CD4-positive, alpha-beta memory T cell (primary cell): ENCODE measurements at regions not wholly inside any gene's neighbourhood (a gene's known extent, or its start where the extent isn't known, plus 50 kb on each side); places are given as distances from the start of the nearest gene placed in this dataset.
A peak's percentile ranks its signal among the peaks of the same experiment; 100 is the strongest.

ENCODE experiments used
- CTCF ChIA-PET: fragments of 350-600 bp; sonication (Branson Sonifier 250); formaldehyde crosslinking; loops from one replicate; lab custom pipeline; 2021; ENCODE audit warnings: inconsistent platforms; ENCODE audit not compliant: partially characterized antibody; lab: Charles Lee
- POLR2A ChIA-PET: fragments of 350-600 bp; sonication (Branson Sonifier 250); formaldehyde crosslinking; loops from one replicate; lab custom pipeline; 2021; ENCODE audit not compliant: partially characterized antibody; lab: Charles Lee
- DNase-seq, 5 donors: peaks; one replicate each; pipeline versions ENCODE4 v3.0.0 to v3.0.0-alpha.2; 2020 to 2022; ENCODE audit warnings: mixed read lengths in 1 of 5
- H3K27ac ChIP-seq: one replicate; pipeline ENCODE4 v1.7.0; 2013; ENCODE audit warnings: low read depth, low read length
- H3K27me3 ChIP-seq: 2 replicates; pipeline ENCODE4 v1.7.0; 2013; ENCODE audit warnings: mild to moderate bottlenecking, low read length, moderate library complexity; ENCODE audit not compliant: insufficient read depth
- H3K36me3 ChIP-seq: 2 replicates; pipeline ENCODE4 v1.7.0; 2013; ENCODE audit warnings: mild to moderate bottlenecking, low read length, moderate library complexity; ENCODE audit not compliant: insufficient read depth
- H3K4me1 ChIP-seq: 2 replicates; pipeline ENCODE4 v1.7.0; 2013; ENCODE audit warnings: mild to moderate bottlenecking, low read length, moderate library complexity; ENCODE audit not compliant: insufficient read depth
- H3K4me3 ChIP-seq, 2 donors: one replicate each; pipeline ENCODE4 v1.7.0; 2013; ENCODE audit warnings: low read length in 2 of 2, mild to moderate bottlenecking in 1 of 2
- H3K9me3 ChIP-seq, 2 donors: one replicate each; pipeline ENCODE4 v1.7.0; 2013; ENCODE audit warnings: low read length in 2 of 2, control low read depth in 1 of 2; ENCODE audit not compliant: control insufficient read depth in 1 of 2
- H3K27ac Mint-ChIP-seq, 7 donors: one replicate each; pipeline ENCODE4 v1.8.0; 2020 to 2021; ENCODE audit warnings: mixed read lengths in 7 of 7, mild to moderate bottlenecking in 6 of 7, inconsistent platforms in 3 of 7, moderate library complexity in 3 of 7
- H3K27me3 Mint-ChIP-seq, 2 donors: one replicate each; pipeline ENCODE4 v1.8.0; 2020 to 2021; ENCODE audit warnings: mixed read lengths in 2 of 2
- H3K36me3 Mint-ChIP-seq, 2 donors: one replicate each; pipeline ENCODE4 v1.8.0; 2020 to 2021; ENCODE audit warnings: mixed read lengths in 2 of 2, inconsistent platforms in 1 of 2, mild to moderate bottlenecking in 1 of 2
- H3K4me1 Mint-ChIP-seq, 4 donors: one replicate each; pipeline ENCODE4 v1.8.0; 2020 to 2021; ENCODE audit warnings: mixed read lengths in 4 of 4, mild to moderate bottlenecking in 1 of 4
- H3K4me3 Mint-ChIP-seq, 8 donors: one replicate each; pipeline ENCODE4 v1.8.0; 2020 to 2021; ENCODE audit warnings: mixed read lengths in 8 of 8, mild to moderate bottlenecking in 7 of 8, moderate library complexity in 6 of 8, inconsistent platforms in 3 of 8
- H3K9me3 Mint-ChIP-seq, 8 donors: one replicate each; pipeline ENCODE4 v1.8.0; 2020 to 2021; ENCODE audit warnings: mixed read lengths in 8 of 8, mild to moderate bottlenecking in 5 of 8, inconsistent platforms in 3 of 8, moderate library complexity in 1 of 8
- intact Hi-C: fragments of 100-400 bp; cut with micrococcal nuclease; formaldehyde crosslinking; loops from one replicate; pipeline ENCODE4 v1.15.1; 2023

DNA sequence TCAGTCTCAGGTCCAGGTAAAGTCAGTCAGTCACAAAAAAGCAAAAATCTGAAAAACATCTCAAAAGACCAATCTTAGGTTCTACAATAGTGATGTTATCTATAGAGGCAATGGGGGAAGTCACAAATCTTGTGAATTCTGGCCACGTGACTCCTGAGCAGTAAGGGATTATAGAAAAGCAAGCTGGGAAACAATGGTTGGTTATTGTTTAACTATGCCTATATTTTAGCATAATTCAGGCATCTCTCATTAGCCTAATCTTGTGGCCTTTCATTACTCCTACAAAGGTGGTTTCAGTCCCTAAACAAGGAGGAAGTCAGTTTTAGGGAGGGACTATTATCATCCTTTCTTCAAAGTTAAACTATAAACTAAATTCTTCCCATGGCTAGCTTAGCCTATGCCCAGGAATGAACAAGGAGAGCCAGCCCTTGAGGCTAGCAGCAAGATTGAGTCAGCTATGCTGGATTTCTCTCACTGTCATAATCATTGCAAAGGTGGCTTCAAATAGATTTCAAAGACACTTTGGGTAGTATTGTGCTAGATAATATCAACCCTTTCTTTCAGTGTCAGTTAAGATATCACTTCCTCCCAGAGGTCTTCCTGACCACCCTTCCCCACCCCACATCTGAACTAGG is 56.4 kb upstream of the ITGA6 start:
- Histone ChIP-seq H3K27me3 (no peaks in the 10 kb centered on the region), H3K27ac (no peak overlapping the region), H3K4me3 (no peak overlapping the region), H3K36me3 (no peaks in the 10 kb centered on the region), H3K4me1 (no peaks in the 10 kb centered on the region), H3K9me3 (no peaks in the 10 kb centered on the region)
- no peak overlapping the region for H3K4me3 Mint-ChIP-seq
- H3K27me3 Mint-ChIP-seq = peaks cover 2 to 8% of the 10 kb centered on the region in 2 donors
- DNase-seq = no peak
- POLR2A ChIA-PET = no interaction called here
- intact Hi-C loops = no loop called here
- CTCF ChIA-PET = no interaction called here
- H3K9me3 Mint-ChIP-seq = peaks cover 3 to 17% (median 11%) of the 10 kb centered on the region in 8 donors
- H3K4me1 Mint-ChIP-seq = no peaks in the 10 kb centered on the region
- no peak overlapping the region for H3K27ac Mint-ChIP-seq
- peaks cover 0 to 5% of the 10 kb centered on the region in 2 donors for H3K36me3 Mint-ChIP-seq

- H3K4me3 ChIP-seq = no peak overlapping the region
- H3K4me1 ChIP-seq = no peaks in the 10 kb centered on the region
- H3K27me3 ChIP-seq = no peaks in the 10 kb centered on the region
- H3K27ac ChIP-seq = no peak overlapping the region
- ChIA-PET CTCF (no interaction called here), POLR2A (no interaction called here)
- H3K9me3 Mint-ChIP-seq = peaks cover 3 to 17% (median 11%) of the 10 kb centered on the region in 8 donors
- H3K27ac Mint-ChIP-seq = no peak overlapping the region
- H3K4me3 Mint-ChIP-seq = no peak overlapping the region
- H3K27me3 Mint-ChIP-seq = peaks cover 2 to 10% of the 10 kb centered on the region in 2 donors
- DNase-seq = no peak
- intact Hi-C loops = no loop called here
- no peaks in the 10 kb centered on the region for H3K4me1 Mint-ChIP-seq
- H3K36me3 Mint-ChIP-seq = peaks cover 0 to 5% of the 10 kb centered on the region in 2 donors
- H3K36me3 ChIP-seq = no peaks in the 10 kb centered on the region
- H3K9me3 ChIP-seq = no peaks in the 10 kb centered on the region
Measured at GRCh38 chr2:172372436-172372835, 55.0 kb upstream of the ITGA6 start.

DNA sequence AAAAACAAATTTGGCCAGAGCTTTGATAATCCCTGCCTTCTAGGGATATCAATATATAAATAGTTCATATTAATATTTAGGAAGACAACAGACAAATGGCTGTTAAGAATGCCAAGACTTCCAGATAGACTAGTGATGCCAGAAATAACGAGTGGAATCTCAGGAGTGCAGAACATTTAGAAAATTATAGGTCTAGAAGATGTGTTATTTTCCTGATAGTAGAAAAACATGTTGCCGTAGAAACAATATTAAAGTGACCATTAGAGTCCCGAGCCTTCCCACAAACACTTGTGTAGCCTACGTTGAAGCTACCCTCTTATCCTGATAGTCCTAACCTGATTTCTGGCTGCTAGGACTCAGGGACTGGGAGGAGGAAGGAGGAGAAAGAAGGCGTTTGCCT is 54.3 kb upstream of the ITGA6 start:
- CTCF ChIA-PET = no interaction called here

DNA sequence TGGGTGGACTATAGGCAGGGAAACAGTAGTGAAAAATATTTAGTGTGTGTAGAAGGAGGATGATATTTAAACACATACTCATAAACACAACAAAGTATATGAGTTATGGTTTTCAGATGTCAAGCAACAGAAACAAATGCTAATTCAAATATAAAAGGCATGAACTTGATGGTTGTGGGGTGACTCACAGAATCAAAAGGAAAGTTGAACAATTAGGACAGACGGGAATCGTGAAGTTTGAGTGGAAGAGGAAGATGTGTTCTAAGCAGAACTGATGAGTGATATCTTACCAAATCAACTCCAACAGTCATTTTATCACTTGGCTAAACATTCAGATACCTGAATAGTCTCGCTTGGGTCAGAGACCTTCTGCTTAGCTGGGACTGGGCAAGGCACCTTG is 53.6 kb upstream of the ITGA6 start:
- no peak overlapping the region for H3K4me3 ChIP-seq
- ChIA-PET CTCF (no interaction called here), POLR2A (no interaction called here)
- intact Hi-C loops = no loop called here
- no peaks in the 10 kb centered on the region for H3K36me3 Mint-ChIP-seq
- no peaks in the 10 kb centered on the region for H3K4me1 ChIP-seq
- no peaks in the 10 kb centered on the region for H3K27me3 ChIP-seq
- H3K9me3 Mint-ChIP-seq = peaks cover 3 to 12% (median 7%) of the 10 kb centered on the region in 8 donors
- H3K9me3 ChIP-seq = no peaks in the 10 kb centered on the region
- DNase-seq = no peak
- peaks cover 2 to 10% of the 10 kb centered on the region in 2 donors for H3K27me3 Mint-ChIP-seq
- H3K36me3 ChIP-seq = no peaks in the 10 kb centered on the region
- H3K4me3 Mint-ChIP-seq = no peak overlapping the region
- no peak overlapping the region for H3K27ac ChIP-seq
- no peaks in the 10 kb centered on the region for H3K4me1 Mint-ChIP-seq
- H3K27ac Mint-ChIP-seq = peak overlapping the region in 1 of 7 donors; percentile 2

More for the DNA sequence above, 54.3 kb upstream of the ITGA6 start:
- Histone ChIP-seq H3K9me3 (no peaks in the 10 kb centered on the region), H3K27me3 (no peaks in the 10 kb centered on the region), H3K4me1 (no peaks in the 10 kb centered on the region), H3K4me3 (no peak overlapping the region), H3K27ac (no peak overlapping the region), H3K36me3 (no peaks in the 10 kb centered on the region)
- peaks cover 3 to 15% (median 11%) of the 10 kb centered on the region in 8 donors for H3K9me3 Mint-ChIP-seq
- intact Hi-C loops = no loop called here
- H3K36me3 Mint-ChIP-seq = peaks cover 0 to 4% of the 10 kb centered on the region in 2 donors
- POLR2A ChIA-PET = no interaction called here
- H3K4me1 Mint-ChIP-seq = no peaks in the 10 kb centered on the region
- peaks cover 2 to 10% of the 10 kb centered on the region in 2 donors for H3K27me3 Mint-ChIP-seq
- no peak for DNase-seq
- H3K27ac Mint-ChIP-seq = no peak overlapping the region
- H3K4me3 Mint-ChIP-seq = no peak overlapping the region

DNA sequence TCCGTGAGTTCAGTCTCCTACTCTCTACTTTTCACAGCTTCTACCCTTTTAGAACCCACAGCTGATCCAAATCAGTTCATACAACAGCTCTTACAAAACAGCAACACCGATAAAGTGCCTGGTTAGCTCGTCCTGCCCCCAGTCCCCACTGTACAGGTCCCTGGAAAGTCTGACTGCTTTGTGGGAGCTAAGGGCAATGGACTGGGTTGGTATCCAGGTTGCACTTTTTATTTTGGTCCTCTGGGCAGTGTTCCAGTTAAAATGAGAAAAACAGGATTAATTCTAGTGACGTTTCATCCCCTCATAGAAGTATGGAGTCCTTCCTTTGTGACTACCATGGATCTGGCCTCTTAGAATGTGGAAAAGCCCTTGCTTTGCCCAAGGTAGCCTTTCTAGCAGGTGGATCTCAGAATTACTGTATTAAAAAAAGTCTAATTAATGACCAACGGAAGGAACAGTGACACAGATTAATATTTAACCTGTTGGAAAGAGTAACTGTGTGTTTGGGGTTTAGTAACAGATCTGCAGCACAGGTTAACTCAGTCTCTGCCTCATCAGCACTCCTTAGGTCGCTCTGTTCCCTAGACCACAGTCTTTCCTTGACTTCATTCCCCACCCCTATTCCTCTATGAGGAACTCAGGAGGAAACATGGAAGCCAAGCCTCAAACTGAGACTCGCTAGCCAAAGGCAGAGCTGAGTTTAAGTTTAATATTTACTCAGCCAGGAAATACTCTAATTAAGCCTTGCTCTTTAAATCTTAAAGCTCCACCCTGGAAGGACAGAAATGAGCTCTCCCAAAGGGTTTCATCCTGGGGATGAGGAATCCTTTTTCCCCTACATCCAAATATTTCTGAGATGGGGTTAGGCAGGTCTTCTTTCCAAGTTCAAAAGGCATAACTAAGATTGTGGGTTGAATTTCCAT is 52.8 kb upstream of the ITGA6 start:
- H3K27ac Mint-ChIP-seq = no peak overlapping the region
- H3K36me3 ChIP-seq = no peaks in the 10 kb centered on the region
- no peak for DNase-seq
- intact Hi-C loops = no loop called here
- H3K4me3 Mint-ChIP-seq = no peak overlapping the region
- H3K27me3 ChIP-seq = no peaks in the 10 kb centered on the region
- H3K27me3 Mint-ChIP-seq = peaks cover 3 to 8% of the 10 kb centered on the region in 2 donors
- no peaks in the 10 kb centered on the region for H3K4me1 ChIP-seq
- peaks cover 0 to 8% (median 5%) of the 10 kb centered on the region in 8 donors for H3K9me3 Mint-ChIP-seq
- peaks cover 0 to 3% of the 10 kb centered on the region in 2 donors for H3K36me3 Mint-ChIP-seq
- H3K4me1 Mint-ChIP-seq = no peaks in the 10 kb centered on the region
- H3K27ac ChIP-seq = no peak overlapping the region
- no peaks in the 10 kb centered on the region for H3K9me3 ChIP-seq
- CTCF ChIA-PET = interaction anchor here (1.2 kb wide), 1 partner anchor 10 kb away, joined by 3 read pairs; no protein-coding TSS in a partner anchor
- no peak overlapping the region for H3K4me3 ChIP-seq
- POLR2A ChIA-PET = no interaction called here

GRCh38 chr2:172375251-172375650 is 52.1 kb upstream of the ITGA6 start:
- intact Hi-C loops = no loop called here
- Mint-ChIP-seq H3K4me1 (no peaks in the 10 kb centered on the region), H3K27me3 (peaks cover 3 to 8% of the 10 kb centered on the region in 2 donors), H3K9me3 (peaks cover 0 to 7% (median 5%) of the 10 kb centered on the region in 8 donors), H3K36me3 (peaks cover 0 to 3% of the 10 kb centered on the region in 2 donors), H3K4me3 (no peak overlapping the region), H3K27ac (no peak overlapping the region)
- POLR2A ChIA-PET = no interaction called here
- Histone ChIP-seq H3K27me3 (no peaks in the 10 kb centered on the region), H3K27ac (no peak overlapping the region), H3K4me1 (no peaks in the 10 kb centered on the region), H3K36me3 (no peaks in the 10 kb centered on the region), H3K4me3 (no peak overlapping the region), H3K9me3 (no peaks in the 10 kb centered on the region)
- DNase-seq = no peak
- CTCF ChIA-PET = interaction anchor here (1.2 kb wide), 1 partner anchor 11 kb away, joined by 3 read pairs; no protein-coding TSS in a partner anchor

- H3K9me3 Mint-ChIP-seq = peaks cover 0 to 7% (median 3%) of the 10 kb centered on the region in 8 donors
- Histone ChIP-seq H3K36me3 (no peaks in the 10 kb centered on the region), H3K4me1 (no peaks in the 10 kb centered on the region), H3K27me3 (no peaks in the 10 kb centered on the region), H3K27ac (no peak overlapping the region), H3K9me3 (no peaks in the 10 kb centered on the region), H3K4me3 (no peak overlapping the region)
- intact Hi-C loops = no loop called here
- H3K4me3 Mint-ChIP-seq = no peak overlapping the region
- peaks cover 0 to 3% of the 10 kb centered on the region in 2 donors for H3K36me3 Mint-ChIP-seq
- peaks cover 3 to 8% of the 10 kb centered on the region in 2 donors for H3K27me3 Mint-ChIP-seq
- no peak overlapping the region for H3K27ac Mint-ChIP-seq
- ChIA-PET POLR2A (no interaction called here), CTCF (interaction anchor here (1.2 kb wide), 1 partner anchor 12 kb away, joined by 3 read pairs; no protein-coding TSS in a partner anchor)
- H3K4me1 Mint-ChIP-seq = no peaks in the 10 kb centered on the region
- no peak for DNase-seq
Measured at GRCh38 chr2:172376016-172376415, 51.4 kb upstream of the ITGA6 start.
